ENCODE measurements at regions not wholly inside any gene's neighbourhood (a gene's known extent, or its start where the extent isn't known, plus 50 kb on each side); places are given as distances from the start of the nearest gene placed in this dataset.
A peak's percentile ranks its signal among the peaks of the same experiment; 100 is the strongest.

GRCh38 chr13:81721400-81721799, 1380.5 kb upstream of the SPRY2 start:
- peak; percentile 24 for DNase-seq

- peak; percentile 7 for DNase-seq
These were observed 1373.6 kb upstream of the SPRY2 start for GRCh38 chr13:81714513-81714912.

GRCh38 chr13:81713201-81713600, 1372.3 kb upstream of the SPRY2 start:
- no peak for DNase-seq

GRCh38 chr13:81697826-81698225, 1356.9 kb upstream of the SPRY2 start:
- DNase-seq, result no peak

GRCh38 chr13:81686877-81687276, 1346.0 kb upstream of the SPRY2 start:
- DNase-seq, result peak; percentile 63

GRCh38 chr13:81683521-81683920, 1342.6 kb upstream of the SPRY2 start:
- DNase-seq, result no peak

- DNase-seq, result no peak
These were observed 1341.2 kb upstream of the SPRY2 start for GRCh38 chr13:81682081-81682630.

- no peak for DNase-seq
These were observed 1336.9 kb upstream of the SPRY2 start for GRCh38 chr13:81677857-81678256.

GRCh38 chr13:81676008-81676407, 1335.1 kb upstream of the SPRY2 start:
- DNase-seq, result no peak

GRCh38 chr13:81671064-81671463, 1330.1 kb upstream of the SPRY2 start:
- no peak for DNase-seq

- no peak for DNase-seq
These were observed 1329.1 kb upstream of the SPRY2 start for GRCh38 chr13:81670048-81670447.

- no peak for DNase-seq
These were observed 1323.9 kb upstream of the SPRY2 start for GRCh38 chr13:81664872-81665271.

GRCh38 chr13:81659984-81660383, 1319.1 kb upstream of the SPRY2 start:
- no peak for DNase-seq

GRCh38 chr13:81658598-81659370, 1317.9 kb upstream of the SPRY2 start:
- peak; percentile 4 for DNase-seq

GRCh38 chr13:81639984-81640582, 1299.2 kb upstream of the SPRY2 start:
- DNase-seq, result peak; percentile 27

GRCh38 chr13:81637457-81637856, 1296.5 kb upstream of the SPRY2 start:
- DNase-seq, result no peak

GRCh38 chr13:81636120-81636519, 1295.2 kb upstream of the SPRY2 start:
- no peak for DNase-seq

- no peak for DNase-seq
These were observed 1274.1 kb upstream of the SPRY2 start for GRCh38 chr13:81615031-81615430.

- DNase-seq, result no peak
These were observed 1269.7 kb upstream of the SPRY2 start for GRCh38 chr13:81610644-81611043.

GRCh38 chr13:81609335-81609734, 1268.4 kb upstream of the SPRY2 start:
- DNase-seq, result no peak

- no peak for DNase-seq
These were observed 1265.1 kb upstream of the SPRY2 start for GRCh38 chr13:81606074-81606473.

- DNase-seq, result peak; percentile 11
These were observed 1261.3 kb upstream of the SPRY2 start for GRCh38 chr13:81602241-81602640.

- DNase-seq, result no peak
These were observed 1256.2 kb upstream of the SPRY2 start for GRCh38 chr13:81597101-81597500.

- no peak for DNase-seq
These were observed 1255.4 kb upstream of the SPRY2 start for GRCh38 chr13:81596224-81596753.
